HL-60 (cell line): ENCODE measurements at regions not wholly inside any gene's neighbourhood (a gene's known extent, or its start where the extent isn't known, plus 50 kb on each side); places are given as distances from the start of the nearest gene placed in this dataset.

ENCODE experiments used
- DNase-seq, 2 experiments: peaks; one replicate each; pipeline ENCODE4 v3.0.0-alpha.2; 2010 to 2020; ENCODE audit warnings: low read depth in 1 of 2, low spot score in 1 of 2
- H3K27ac ChIP-seq: fragments of 250-450 bp; sonication (Bioruptor Pico); replicated peaks from 2 replicates; pipeline ENCODE4 v1.5.1; 2020; ENCODE audit warnings: mild to moderate bottlenecking, moderate library complexity
- H3K27me3 ChIP-seq: fragments of 250-450 bp; sonication (Bioruptor Pico); 2 replicates; pipeline ENCODE4 v1.5.1; 2021; ENCODE audit warnings: mild to moderate bottlenecking, moderate library complexity; ENCODE audit not compliant: insufficient read depth, poor library complexity, severe bottlenecking
- H3K4me3 ChIP-seq: replicated peaks from 2 replicates; pipeline ENCODE4 v1.5.1; 2011; ENCODE audit warnings: mild to moderate bottlenecking, control low read depth, low read length; ENCODE audit not compliant: insufficient read depth
- CTCF ChIP-seq: IDR thresholded peaks from one replicate; pipeline ENCODE4 v1.5.1; 2011; ENCODE audit warnings: low read length, control low read depth, inconsistent platforms; ENCODE audit not compliant: insufficient read depth
- GABPA ChIP-seq: IDR thresholded peaks from 2 replicates; pipeline ENCODE4 v1.6.1; 2012; ENCODE audit warnings: low read depth
- POLR2AphosphoS5 ChIP-seq: IDR thresholded peaks from 2 replicates; pipeline ENCODE4 v1.6.1; 2012; ENCODE audit warnings: low read depth
- SPI1 ChIP-seq: IDR thresholded peaks from 2 replicates; pipeline ENCODE4 v1.6.1; 2012; ENCODE audit warnings: low read depth, mild to moderate bottlenecking, borderline replicate concordance
- TF ChIP-seq, protein P1 (sequence below): IDR thresholded peaks from 2 replicates; pipeline ENCODE4 v1.6.1; 2012; ENCODE audit warnings: low read depth; ENCODE audit not compliant: insufficient replicate concordance

- H3K27me3 ChIP-seq: no peaks in the 10 kb centered on the region
Measured at GRCh38 chr1:36539526-36539925, 56.8 kb upstream of the CSF3R start.

DNA sequence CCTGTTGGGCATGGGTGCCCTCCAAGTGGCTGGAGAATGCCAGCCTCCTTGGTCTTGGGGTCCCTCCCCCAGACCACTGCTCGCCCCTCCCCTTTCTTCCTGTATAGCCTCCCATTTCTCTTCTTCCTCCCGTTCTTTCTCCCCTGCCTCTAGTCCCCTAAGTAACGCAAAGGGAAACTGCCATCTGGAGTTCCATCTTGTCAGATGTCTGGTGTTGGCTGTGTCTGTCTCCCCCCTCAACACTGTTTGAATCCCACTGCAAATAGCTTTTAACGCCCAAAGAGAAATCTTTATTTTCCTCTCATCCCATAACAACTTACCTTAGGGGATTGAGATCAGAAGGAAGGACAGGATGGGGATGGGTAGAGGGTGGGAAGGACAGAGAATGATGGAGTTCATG lies 55.3 kb upstream of the CSF3R start:
- DNase-seq: no peak
- Histone ChIP-seq H3K27ac (no peak overlapping the region), H3K4me3 (no peak overlapping the region), H3K27me3 (no peaks in the 10 kb centered on the region)
- no peak for TF ChIP-seq CTCF
- TF ChIP-seq GABPA: no peak
- TF ChIP-seq SPI1: no peak
- no peak for TF ChIP-seq POLR2AphosphoS5
- TF ChIP-seq, protein P1, sequence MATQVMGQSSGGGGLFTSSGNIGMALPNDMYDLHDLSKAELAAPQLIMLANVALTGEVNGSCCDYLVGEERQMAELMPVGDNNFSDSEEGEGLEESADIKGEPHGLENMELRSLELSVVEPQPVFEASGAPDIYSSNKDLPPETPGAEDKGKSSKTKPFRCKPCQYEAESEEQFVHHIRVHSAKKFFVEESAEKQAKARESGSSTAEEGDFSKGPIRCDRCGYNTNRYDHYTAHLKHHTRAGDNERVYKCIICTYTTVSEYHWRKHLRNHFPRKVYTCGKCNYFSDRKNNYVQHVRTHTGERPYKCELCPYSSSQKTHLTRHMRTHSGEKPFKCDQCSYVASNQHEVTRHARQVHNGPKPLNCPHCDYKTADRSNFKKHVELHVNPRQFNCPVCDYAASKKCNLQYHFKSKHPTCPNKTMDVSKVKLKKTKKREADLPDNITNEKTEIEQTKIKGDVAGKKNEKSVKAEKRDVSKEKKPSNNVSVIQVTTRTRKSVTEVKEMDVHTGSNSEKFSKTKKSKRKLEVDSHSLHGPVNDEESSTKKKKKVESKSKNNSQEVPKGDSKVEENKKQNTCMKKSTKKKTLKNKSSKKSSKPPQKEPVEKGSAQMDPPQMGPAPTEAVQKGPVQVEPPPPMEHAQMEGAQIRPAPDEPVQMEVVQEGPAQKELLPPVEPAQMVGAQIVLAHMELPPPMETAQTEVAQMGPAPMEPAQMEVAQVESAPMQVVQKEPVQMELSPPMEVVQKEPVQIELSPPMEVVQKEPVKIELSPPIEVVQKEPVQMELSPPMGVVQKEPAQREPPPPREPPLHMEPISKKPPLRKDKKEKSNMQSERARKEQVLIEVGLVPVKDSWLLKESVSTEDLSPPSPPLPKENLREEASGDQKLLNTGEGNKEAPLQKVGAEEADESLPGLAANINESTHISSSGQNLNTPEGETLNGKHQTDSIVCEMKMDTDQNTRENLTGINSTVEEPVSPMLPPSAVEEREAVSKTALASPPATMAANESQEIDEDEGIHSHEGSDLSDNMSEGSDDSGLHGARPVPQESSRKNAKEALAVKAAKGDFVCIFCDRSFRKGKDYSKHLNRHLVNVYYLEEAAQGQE: no peak

More at GRCh38 chr1:36539526-36539925, 56.8 kb upstream of the CSF3R start:
- DNase-seq: no peak
- Histone ChIP-seq H3K4me3 (no peak overlapping the region), H3K27ac (no peak overlapping the region)
- no peak for TF ChIP-seq POLR2AphosphoS5
- no peak for TF ChIP-seq SPI1
- TF ChIP-seq GABPA: no peak
- TF ChIP-seq CTCF: no peak
- TF ChIP-seq, protein P1: no peak

DNA sequence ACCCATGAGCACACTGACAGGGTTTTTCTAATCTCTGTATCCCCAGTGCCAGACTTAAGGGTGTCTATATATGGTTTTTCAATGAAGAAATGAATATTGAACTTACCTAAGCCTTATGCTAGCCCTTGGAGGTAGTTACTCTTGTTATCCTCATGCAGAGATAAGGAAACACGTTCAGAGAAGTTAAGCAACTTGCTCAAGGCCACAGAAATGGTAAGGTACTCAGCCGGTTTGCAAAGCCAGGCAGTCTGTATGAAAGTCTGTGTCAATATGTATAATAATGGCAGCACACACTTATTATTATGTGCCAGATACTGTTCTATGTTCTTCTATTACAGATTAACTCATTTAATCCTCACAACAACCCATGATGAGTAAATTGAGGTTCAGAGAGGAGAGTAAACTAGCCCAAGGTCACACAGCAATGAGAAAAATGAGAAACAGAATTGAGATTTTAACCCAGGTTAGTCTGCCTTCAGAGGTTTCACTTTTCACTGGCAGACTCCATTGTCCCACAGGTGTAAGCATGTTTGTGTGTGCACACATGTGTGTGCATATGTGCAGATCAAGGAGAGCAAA lies 54.6 kb upstream of the CSF3R start:
- no peak for DNase-seq
- TF ChIP-seq GABPA: no peak
- no peak for TF ChIP-seq POLR2AphosphoS5
- TF ChIP-seq, protein P1: no peak
- TF ChIP-seq CTCF: no peak
- TF ChIP-seq SPI1: no peak
- Histone ChIP-seq H3K4me3 (no peak overlapping the region), H3K27ac (no peak overlapping the region), H3K27me3 (no peaks in the 10 kb centered on the region)
